Panc1 (cell line): ENCODE measurements at regions not wholly inside any gene's neighbourhood (a gene's known extent, or its start where the extent isn't known, plus 50 kb on each side); places are given as distances from the start of the nearest gene placed in this dataset.
"Not testable (repeated sequence)": the region's sequence is repeated elsewhere in the genome, so short reads cannot be mapped to it uniquely, and the experiment has no call there.

Source experiments
- ATAC-seq: fragments of 200-7000 bp; cut with Tn5 transposase; 2 replicates; pipeline ENCODE4 v1.9.1; 2020; ENCODE audit warnings: mild to moderate bottlenecking, moderate library complexity
- BruUV-seq: library from RNA; stranded (reverse); fragments of 400-500 nt; replicated peaks from 2 replicates; lab custom pipeline; 2021; lab: Mats Ljungman, UMichigan
- CTCF ChIA-PET: fragments of 300-600 bp; sonication (Branson Sonifier 250); formaldehyde crosslinking; loops from one replicate; lab custom pipeline; 2022; ENCODE audit warnings: antibody characterized with exemption; lab: Charles Lee
- POLR2A ChIA-PET: fragments of 300-600 bp; sonication (Branson Sonifier 250); formaldehyde crosslinking; loops from one replicate; lab custom pipeline; 2022; ENCODE audit warnings: antibody characterized with exemption; lab: Charles Lee
- DNase-seq: peaks from one replicate; pipeline ENCODE4 v3.0.0-alpha.2; 2010; ENCODE audit warnings: low read depth, low spot score
- H3K27ac ChIP-seq: 2 replicates; pipeline ENCODE4 v1.5.1; 2011; ENCODE audit warnings: mild to moderate bottlenecking, low read length, inconsistent platforms
- H3K27me3 ChIP-seq: fragments of 200-500 bp; sonication (Bioruptor generic); 2 replicates; pipeline ENCODE4 v1.6.0; 2014; ENCODE audit warnings: low read length, inconsistent platforms; ENCODE audit not compliant: control insufficient read depth, insufficient read depth
- H3K36me3 ChIP-seq: fragments of 200-500 bp; sonication (Bioruptor generic); 2 replicates; pipeline ENCODE4 v1.5.1; 2014; ENCODE audit warnings: inconsistent platforms, mild to moderate bottlenecking, low read length, moderate library complexity; ENCODE audit not compliant: control insufficient read depth, insufficient read depth
- H3K4me1 ChIP-seq: 2 replicates; pipeline ENCODE4 v1.5.1; 2011; ENCODE audit warnings: inconsistent platforms, mild to moderate bottlenecking, low read length, moderate library complexity; ENCODE audit not compliant: control insufficient read depth, insufficient read depth
- H3K4me3 ChIP-seq, 2 experiments: 2 replicates each; pipeline ENCODE4 v1.5.1; 2011 to 2012; ENCODE audit warnings: low read depth in 2 of 2, low read length in 2 of 2, mild to moderate bottlenecking in 2 of 2, inconsistent platforms in 1 of 2, moderate library complexity in 1 of 2
- H3K9me3 ChIP-seq: fragments of 200-500 bp; sonication (Bioruptor generic); 2 replicates; pipeline ENCODE4 v1.5.1; 2014; ENCODE audit warnings: low read depth, mild to moderate bottlenecking, inconsistent platforms, low read length, moderate library complexity; ENCODE audit not compliant: control insufficient read depth, insufficient read depth
- CTCF ChIP-seq: fragments of 450-650 bp; IDR thresholded peaks from 2 replicates; pipeline ENCODE4 v1.5.1; 2017; ENCODE audit warnings: mild to moderate bottlenecking
- POLR2AphosphoS5 ChIP-seq: IDR thresholded peaks from 2 replicates; pipeline ENCODE4 v1.6.1; 2012; ENCODE audit warnings: mild to moderate bottlenecking, low read depth, low read length, moderate library complexity
- REST ChIP-seq, 2 experiments: IDR thresholded peaks; 2 replicates each; pipeline ENCODE4 v1.6.1; 2011 to 2012; ENCODE audit warnings: low read depth in 2 of 2, control low read depth in 1 of 2, low read length in 1 of 2, mild to moderate bottlenecking in 1 of 2, moderate library complexity in 1 of 2; ENCODE audit not compliant: insufficient read depth in 1 of 2
- SIN3A ChIP-seq: IDR thresholded peaks from 2 replicates; pipeline ENCODE4 v1.6.1; 2012; ENCODE audit warnings: low read depth, mild to moderate bottlenecking, low read length, moderate library complexity, borderline replicate concordance; ENCODE audit not compliant: insufficient read depth
- TCF7L2 ChIP-seq: IDR thresholded peaks from 2 replicates; pipeline ENCODE4 v1.6.1; 2011; ENCODE audit warnings: mild to moderate bottlenecking, low read depth, low read length, inconsistent platforms
- in situ Hi-C: cut with HindIII; loops from 2 replicates; pipeline ENCODE4 v1.10.0; 2016; ENCODE audit warnings: low sequenced_read_pairs, low pct_unique_long_range_greater_than_20kb
- intact Hi-C: fragments of 100-400 bp; cut with micrococcal nuclease; formaldehyde crosslinking; loops from one replicate; pipeline ENCODE4 v1.10.0; 2022; ENCODE audit not compliant: unreplicated experiment

DNA sequence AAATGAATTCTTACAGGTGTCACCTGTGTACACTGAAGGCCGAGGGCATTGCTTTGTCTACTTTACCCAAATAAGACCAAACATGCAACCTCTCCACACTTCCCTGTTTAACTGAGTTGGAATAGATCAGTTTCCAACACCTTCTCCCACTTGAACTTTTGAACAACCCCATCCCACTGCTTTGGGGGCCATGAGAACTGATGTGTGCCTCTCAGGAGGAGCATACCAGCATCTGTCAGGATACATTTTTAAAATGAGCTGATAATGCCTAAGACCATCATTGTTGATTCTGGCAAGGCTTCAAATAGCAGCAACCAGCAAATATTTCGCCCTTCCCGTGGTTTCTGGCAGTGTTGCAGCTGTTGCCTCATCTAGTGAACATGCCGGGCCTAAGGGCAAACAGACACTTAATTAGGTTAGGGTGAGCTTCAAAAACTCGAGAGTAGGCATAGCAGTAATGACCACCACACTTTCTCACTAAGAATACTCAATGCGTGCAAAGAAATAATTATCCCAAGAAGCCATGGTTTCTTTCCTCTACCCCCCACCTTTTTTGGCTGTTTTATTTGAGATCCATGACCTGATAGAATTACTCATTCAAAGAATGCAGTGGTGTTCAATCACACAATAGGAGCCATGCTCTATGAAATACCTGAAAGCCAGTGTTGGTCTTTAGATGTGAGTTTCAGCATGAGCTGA lies 63.7 kb downstream of the MAP10 start:
- no peak for DNase-seq
- Histone ChIP-seq H3K4me3 (no peak overlapping the region), H3K27me3 (no peaks in the 10 kb centered on the region), H3K36me3 (no peaks in the 10 kb centered on the region), H3K4me1 (no peaks in the 10 kb centered on the region), H3K27ac (no peak overlapping the region), H3K9me3 (no peaks in the 10 kb centered on the region)
- TF ChIP-seq TCF7L2 = no peak
- no peak for TF ChIP-seq SIN3A
- no peak for TF ChIP-seq REST (IDR thresholded peaks at IDR 0.05; ENCODE audit: insufficient read depth in 1 of 2, low read depth in 2 of 2, low read length in 1 of 2)
- POLR2A ChIA-PET = no interaction called here
- intact Hi-C loops = no loop called here
- CTCF ChIA-PET = no interaction called here
- in situ Hi-C loops = no loop called here
- no TSS peak for BruUV-seq
- ATAC-seq = 0 out of 2 replicates have a peak, but pooled peaks have one; percentile 38

DNA sequence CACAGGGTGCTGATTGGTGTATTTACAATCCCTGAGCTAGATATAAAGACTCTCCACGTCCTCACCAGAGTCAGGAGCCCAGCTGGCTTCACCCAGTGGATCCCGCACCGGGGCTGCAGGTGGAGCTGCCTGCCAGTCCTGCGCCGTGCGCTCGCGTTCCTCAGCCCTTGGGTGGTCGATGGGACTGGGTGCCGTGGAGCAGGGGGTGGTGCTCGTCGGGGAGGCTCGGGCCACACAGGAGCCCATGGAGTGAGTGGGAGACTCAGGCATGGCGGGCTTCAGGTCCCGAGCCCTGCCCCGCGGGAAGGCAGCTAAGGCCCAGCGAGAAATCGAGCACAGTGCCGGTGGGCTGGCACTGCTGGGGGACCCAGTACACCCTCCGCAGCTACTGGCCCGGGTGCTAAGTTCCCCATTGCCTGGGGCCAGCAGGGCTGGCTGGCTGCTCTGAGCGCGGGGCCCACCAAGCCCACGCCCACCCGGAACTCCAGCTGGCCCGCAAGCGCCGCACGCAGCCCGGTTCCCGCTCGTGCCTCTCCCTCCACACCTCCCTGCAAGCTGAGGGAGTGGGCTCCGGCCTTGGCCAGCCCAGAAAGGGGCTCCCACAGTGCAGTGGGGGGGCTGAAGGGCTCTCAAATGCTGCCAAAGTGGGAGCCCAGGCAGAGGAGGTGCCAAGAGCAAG lies 66.2 kb downstream of the MAP10 start:
- H3K4me3 ChIP-seq, ATAC-seq, H3K4me1 ChIP-seq, POLR2A ChIA-PET, BruUV-seq, H3K27ac ChIP-seq, DNase-seq, H3K9me3 ChIP-seq, in situ Hi-C loops, H3K27me3 ChIP-seq, H3K36me3 ChIP-seq, CTCF ChIA-PET: not testable (repeated sequence)
- intact Hi-C loops = loop anchor here (10.0 kb wide), 1 partner anchor 57 kb away; no protein-coding TSS in a partner anchor

- no peak for TF ChIP-seq CTCF
- no peak for TF ChIP-seq POLR2AphosphoS5
- TF ChIP-seq REST (IDR thresholded peaks at IDR 0.05; ENCODE audit: insufficient read depth in 1 of 2, low read depth in 2 of 2, low read length in 1 of 2) = no peak
- TF ChIP-seq SIN3A = no peak
- no peak for TF ChIP-seq TCF7L2
- no peaks in the 10 kb centered on the region for H3K36me3 ChIP-seq
- ChIA-PET CTCF (no interaction called here), POLR2A (interaction anchor here (0.6 kb wide), 1 partner anchor 124 kb away, joined by 4 read pairs; no protein-coding TSS in a partner anchor)
- no peaks in the 10 kb centered on the region for H3K4me1 ChIP-seq
- no peak overlapping the region for H3K4me3 ChIP-seq
- no peak overlapping the region for H3K27ac ChIP-seq
- in situ Hi-C loops = no loop called here
- no peak for ATAC-seq
- no peak for DNase-seq
- intact Hi-C loops = loop anchor here (10.0 kb wide), 1 partner anchor 57 kb away; no protein-coding TSS in a partner anchor
- no TSS peak for BruUV-seq
- no peaks in the 10 kb centered on the region for H3K27me3 ChIP-seq
- H3K9me3 ChIP-seq = no peaks in the 10 kb centered on the region
Observed at GRCh38 chr1:232872284-232872683, 67.1 kb downstream of the MAP10 start.
